GM12878 (cell line): ENCODE measurements at regions not wholly inside any gene's neighbourhood (a gene's known extent, or its start where the extent isn't known, plus 50 kb on each side); places are given as distances from the start of the nearest gene placed in this dataset.

ENCODE experiments used
- ATF2 ChIP-seq: IDR thresholded peaks from 2 replicates; pipeline ENCODE4 v1.6.1; 2012; ENCODE audit warnings: low read length, inconsistent platforms
- ATF7 ChIP-seq: fragments of 450-650 bp; IDR thresholded peaks from 2 replicates; pipeline ENCODE4 v1.6.1; 2016; ENCODE audit warnings: low read depth, mild to moderate bottlenecking
- CHD1 ChIP-seq: IDR thresholded peaks from 2 replicates; pipeline ENCODE4 v1.6.1; 2012; ENCODE audit warnings: low read depth, low read length, improper control_type of control experiment
- CTCF ChIP-seq, 3 experiments: IDR thresholded peaks in 2 of 3; conservative IDR thresholded peaks in 1 of 3; 2 replicates each; pipeline ENCODE4 v1.5.1; 2011; ENCODE audit warnings: low read depth in 3 of 3, low read length in 3 of 3, mild to moderate bottlenecking in 3 of 3, control low read depth in 2 of 3, moderate library complexity in 2 of 3, inconsistent platforms in 1 of 3, mixed read lengths in 1 of 3; ENCODE audit not compliant: control insufficient read depth in 2 of 3, insufficient read depth in 1 of 3; ENCODE audit errors: extremely low read depth in 1 of 3
- NFIC ChIP-seq: IDR thresholded peaks from 2 replicates; pipeline ENCODE4 v1.6.1; 2012; ENCODE audit warnings: low read depth, mild to moderate bottlenecking, inconsistent platforms, low read length, moderate library complexity
- POLR2A ChIP-seq: IDR thresholded peaks from 2 replicates; pipeline ENCODE4 v1.6.1; 2011; ENCODE audit warnings: low read depth, mild to moderate bottlenecking, low read length
- POLR2AphosphoS5 ChIP-seq: IDR thresholded peaks from 2 replicates; pipeline ENCODE4 v1.6.1; 2011; ENCODE audit warnings: mild to moderate bottlenecking, low read length, inconsistent platforms
- SRF ChIP-seq, 2 experiments: IDR thresholded peaks; 2 replicates each; pipeline ENCODE4 v1.6.1; 2011; ENCODE audit warnings: low read depth in 2 of 2, low read length in 2 of 2, mild to moderate bottlenecking in 1 of 2, moderate library complexity in 1 of 2
- ZNF24 ChIP-seq: fragments of 450-650 bp; IDR thresholded peaks from 2 replicates; pipeline ENCODE4 v1.6.1; 2017; ENCODE audit warnings: antibody characterized with exemption, mild to moderate bottlenecking
- ZSCAN29 ChIP-seq: fragments of 450-650 bp; IDR thresholded peaks from 2 replicates; pipeline ENCODE4 v1.6.1; 2017; ENCODE audit warnings: mild to moderate bottlenecking, moderate library complexity

DNA sequence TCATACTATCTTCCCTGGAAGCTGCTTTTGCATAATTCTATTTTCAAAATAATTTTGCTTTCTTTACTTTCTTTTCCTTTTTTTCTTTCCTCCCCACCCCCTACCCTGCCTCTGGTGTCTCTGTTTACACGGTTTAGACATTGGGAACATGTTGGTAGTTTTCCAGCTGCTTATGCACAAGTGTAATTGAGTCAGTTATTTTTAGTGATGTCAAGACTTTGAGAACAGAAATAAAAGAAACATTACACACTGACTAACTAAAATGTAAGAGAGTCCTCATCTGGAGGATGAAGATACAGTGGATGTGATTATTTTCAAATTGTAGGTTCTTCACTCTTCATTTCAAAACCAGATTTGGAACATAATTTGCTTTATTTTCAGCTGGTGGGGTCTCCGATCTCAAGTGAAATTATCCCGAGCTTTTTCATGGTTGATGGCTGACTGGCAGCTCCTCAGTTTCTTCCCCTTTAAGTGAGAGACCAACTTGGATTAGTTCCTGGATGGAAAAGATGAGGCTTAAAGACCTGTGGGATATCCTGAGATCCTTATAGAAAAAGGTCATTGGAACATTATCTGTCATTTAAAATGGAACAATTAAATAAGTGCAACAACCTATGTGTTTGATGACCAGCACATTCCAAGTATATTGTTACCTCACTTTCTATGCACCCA, 154.4 kb upstream of the ZNF462 start:
- no peak for TF ChIP-seq CHD1
- TF ChIP-seq ZNF24 = no peak
- TF ChIP-seq CTCF (IDR thresholded peaks at IDR 0.05 in 2 of 3, conservative IDR thresholded peaks at IDR 0.05 in 1 of 3; ENCODE audit: control insufficient read depth in 2 of 3, extremely low read depth in 1 of 3, insufficient read depth in 1 of 3, low read depth in 3 of 3, low read length in 3 of 3) = no peak
- no peak for TF ChIP-seq ATF2
- TF ChIP-seq NFIC = no peak
- no peak for TF ChIP-seq SRF (IDR thresholded peaks at IDR 0.05; ENCODE audit: low read depth in 2 of 2, low read length in 2 of 2)
- no peak for TF ChIP-seq POLR2AphosphoS5
- no peak for TF ChIP-seq ATF7
- TF ChIP-seq ZSCAN29 = no peak
- no peak for TF ChIP-seq POLR2A
